K562 (cell line): ENCODE measurements at regions not wholly inside any gene's neighbourhood (a gene's known extent, or its start where the extent isn't known, plus 50 kb on each side); places are given as distances from the start of the nearest gene placed in this dataset.

Source experiments
- ATAC-seq: fragments of 200-7000 bp; cut with Tn5 transposase; 3 replicates; pipeline ENCODE4 v1.9.1; 2020; ENCODE audit warnings: moderate library complexity
- BruUV-seq: library from RNA; stranded (reverse); fragments of 400-500 nt; replicated peaks from 2 replicates; lab custom pipeline; 2021; lab: Mats Ljungman, UMichigan
- CTCF ChIA-PET: fragments of 300-600 bp; formaldehyde crosslinking; extraction: SDS; loops from one replicate; lab custom pipeline; 2021; ENCODE audit warnings: low intra/inter-chr PET ratio; lab: Yijun Ruan, JAX
- POLR2A ChIA-PET: fragments of 300-600, 350-650 bp; sonication (Branson Sonifier 250); formaldehyde crosslinking; extraction: SDS; loops from one replicate; lab custom pipeline; 2021; ENCODE audit warnings: antibody characterized with exemption, inconsistent platforms; lab: Yijun Ruan, JAX
- DNase-seq, 4 experiments: peaks; one replicate each; pipeline versions ENCODE4 v3.0.0 to v3.0.0-alpha.2; 2011 to 2018; ENCODE audit warnings: low spot score in 3 of 4, mixed read lengths in 3 of 4; ENCODE audit errors: extremely low read depth in 1 of 4
- FAIRE-seq: peaks from 2 replicates; lab custom pipeline; 2011; peaks lifted over from hg19 to GRCh38; lab: Jason Lieb, UNC
- H2AFZ ChIP-seq: 2 replicates; pipeline ENCODE4 v1.6.0; 2011; ENCODE audit warnings: low read depth, low read length, control low read depth, inconsistent platforms
- H3K27ac ChIP-seq: fragments of 200-600 bp; 3 replicates; pipeline ENCODE4 v1.8.0; 2011; ENCODE audit warnings: low read depth, mild to moderate bottlenecking, control low read depth, inconsistent platforms, low read length, moderate library complexity, mixed read lengths; ENCODE audit errors: extremely low read depth
- H3K27me3 ChIP-seq, 2 experiments: fragments of 300-600 bp in 1 of 2; 2 replicates in 1 of 2; 3 replicates in 1 of 2; pipeline versions ENCODE4 v1.6.0 to v1.8.0; 2011; ENCODE audit warnings: inconsistent platforms in 2 of 2, low read length in 2 of 2, mild to moderate bottlenecking in 1 of 2, mixed read lengths in 1 of 2, moderate library complexity in 1 of 2; ENCODE audit not compliant: control insufficient read depth in 2 of 2, insufficient read depth in 2 of 2
- H3K36me3 ChIP-seq: fragments of 300-600 bp; 3 replicates; pipeline ENCODE4 v1.8.0; 2011; ENCODE audit warnings: mild to moderate bottlenecking, low read length, inconsistent platforms; ENCODE audit not compliant: control insufficient read depth, insufficient read depth
- H3K4me1 ChIP-seq, 2 experiments: fragments of 200-600 bp in 1 of 2; replicated peaks in 1 of 2; 2 replicates in 1 of 2; 3 replicates in 1 of 2; pipeline versions ENCODE4 v1.5.1 to v1.8.0; 2011; ENCODE audit warnings: inconsistent platforms in 2 of 2, low read length in 2 of 2, mild to moderate bottlenecking in 1 of 2, mixed read lengths in 1 of 2, moderate library complexity in 1 of 2; ENCODE audit not compliant: control insufficient read depth in 2 of 2, insufficient read depth in 2 of 2
- H3K4me2 ChIP-seq: 2 replicates; pipeline ENCODE4 v1.6.1; 2011; ENCODE audit warnings: low read length, control low read depth, inconsistent platforms, mixed read lengths; ENCODE audit not compliant: insufficient read depth
- H3K4me3 ChIP-seq: fragments of 200-600 bp; sonication (generic), shearing (Covaris generic); 2 replicates; pipeline ENCODE4 v1.5.1; 2016; ENCODE audit warnings: control low read depth, inconsistent platforms
- H3K79me2 ChIP-seq: fragments of 200-600 bp; 3 replicates; pipeline ENCODE4 v1.8.0; 2011; ENCODE audit warnings: low read length, inconsistent platforms; ENCODE audit not compliant: control insufficient read depth, insufficient read depth
- H3K9ac ChIP-seq, 2 experiments: 2 replicates each; pipeline versions ENCODE4 v1.6.0 to v1.6.1; 2011; ENCODE audit warnings: low read depth in 2 of 2, low read length in 2 of 2, control low read depth in 1 of 2, inconsistent platforms in 1 of 2, mild to moderate bottlenecking in 1 of 2, mixed read lengths in 1 of 2; ENCODE audit not compliant: insufficient read depth in 1 of 2
- H3K9me1 ChIP-seq: one replicate; pipeline ENCODE4 v1.6.0; 2011; ENCODE audit warnings: inconsistent platforms, mild to moderate bottlenecking, low read length, moderate library complexity; ENCODE audit not compliant: control insufficient read depth, insufficient read depth
- H3K9me3 ChIP-seq: replicated peaks from 2 replicates; pipeline ENCODE4 v1.5.1; 2011; ENCODE audit warnings: low read depth, low read length, inconsistent platforms; ENCODE audit not compliant: control insufficient read depth, insufficient read depth
- H4K20me1 ChIP-seq: replicated peaks from 2 replicates; pipeline ENCODE4 v1.6.1; 2011; ENCODE audit warnings: low read length, inconsistent platforms, mixed read lengths; ENCODE audit not compliant: control insufficient read depth, insufficient read depth
- CBX1 ChIP-seq: sonication (generic); IDR thresholded peaks from 2 replicates; pipeline ENCODE4 v1.6.1; 2016; ENCODE audit warnings: antibody characterized with exemption, low read depth, mild to moderate bottlenecking
- COPS2 ChIP-seq: fragments of 450-650 bp; conservative IDR thresholded peaks from 2 replicates; pipeline ENCODE4 v1.6.1; 2016; ENCODE audit warnings: mild to moderate bottlenecking, moderate library complexity
- FOXJ2 ChIP-seq: fragments of 200-800 bp; sonication (Bioruptor generic); IDR thresholded peaks from 2 replicates; pipeline ENCODE4 v1.6.1; 2016; ENCODE audit warnings: missing genetic modification characterization, missing compliant biosample characterization
- MAFF ChIP-seq: IDR thresholded peaks from 2 replicates; pipeline ENCODE4 v1.6.1; 2012; ENCODE audit warnings: low read length, improper control_type of control experiment
- PHF20 ChIP-seq: fragments of 450-650 bp; IDR thresholded peaks from 2 replicates; pipeline ENCODE4 v1.6.1; 2018; ENCODE audit not compliant: partially characterized antibody
- PRDM10 ChIP-seq: fragments of 450-650 bp; IDR thresholded peaks from 2 replicates; pipeline ENCODE4 v1.6.1; 2018; ENCODE audit not compliant: partially characterized antibody
- RBM39 ChIP-seq: fragments of 200-400 bp; formaldehyde crosslinking; optimal IDR thresholded peaks from 2 replicates; pipeline ENCODE3; 2018; ENCODE audit warnings: low read depth, low read length
- SRSF1 ChIP-seq: fragments of 200-400 bp; formaldehyde crosslinking; IDR thresholded peaks from 2 replicates; pipeline ENCODE4 v1.6.1; 2017; ENCODE audit warnings: mild to moderate bottlenecking, low read depth, low read length, moderate library complexity
- TAF7 ChIP-seq: fragments of 450-650 bp; IDR thresholded peaks from 2 replicates; pipeline ENCODE4 v1.6.1; 2016; ENCODE audit warnings: missing genetic modification characterization, missing compliant biosample characterization
- TEAD2 ChIP-seq: fragments of 450-650 bp; IDR thresholded peaks from 2 replicates; pipeline ENCODE4 v1.6.1; 2016; ENCODE audit warnings: missing genetic modification characterization, control low read depth, missing compliant biosample characterization
- TRIM28 ChIP-seq: fragments of 450-650 bp; IDR thresholded peaks from 2 replicates; pipeline ENCODE4 v1.6.1; 2017
- ZBTB12 ChIP-seq: fragments of 250-450 bp; sonication (Bioruptor Pico); IDR thresholded peaks from 2 replicates; pipeline ENCODE4 v1.4.0; 2020
- ZNF140 ChIP-seq: fragments of 250-450 bp; sonication (Bioruptor Pico); IDR thresholded peaks from 2 replicates; pipeline ENCODE4 v1.8.0; 2021; ENCODE audit warnings: moderate library complexity, mild to moderate bottlenecking, inconsistent platforms
- ZNF174 ChIP-seq: fragments of 250-450 bp; sonication (Bioruptor Pico); IDR thresholded peaks from 2 replicates; pipeline ENCODE4 v1.4.0; 2020; ENCODE audit warnings: mild to moderate bottlenecking
- WGBS: fragments of 100-300 bp; shearing (Covaris generic); methylation state at CpG from one replicate; pipeline ENCODE4 v1.1.6; 2016; ENCODE audit warnings: low coverage, mixed read lengths; ENCODE audit not compliant: insufficient coverage; ENCODE audit errors: missing lambda C conversion rate; 5-methylcytosine and 5-hydroxymethylcytosine counted together
- in situ Hi-C: fragments of 300-500 bp; cut with MboI; formaldehyde crosslinking; loops from 4 replicates; pipeline ENCODE4 v1.15.0; 2018; ENCODE audit warnings: inconsistent platforms, mixed read lengths
- intact Hi-C: fragments of 100-400 bp; cut with micrococcal nuclease; formaldehyde crosslinking; loops from 2 replicates; pipeline ENCODE4 v1.14.2; 2022

DNA sequence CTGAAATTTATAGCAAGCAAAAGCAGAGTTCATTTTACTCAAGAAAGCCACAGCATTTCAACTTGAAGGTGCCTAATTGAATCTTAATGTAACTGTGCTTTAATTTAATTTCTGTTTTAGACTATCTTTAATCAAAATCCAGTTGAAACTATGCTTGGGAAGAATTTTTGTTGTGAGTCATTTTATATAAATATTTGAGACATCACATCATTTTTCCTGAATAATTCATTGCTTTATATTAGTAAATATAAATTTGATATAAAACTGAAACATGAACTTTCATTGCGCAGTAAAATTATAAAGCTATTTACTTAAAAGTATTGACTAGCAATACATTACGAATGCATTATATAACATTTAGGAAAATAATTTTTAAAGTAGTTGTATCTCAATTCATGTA is 1937.1 kb upstream of the CDH9 start:
- no peak for DNase-seq
- Histone ChIP-seq H3K9ac (no peak overlapping the region), H3K4me3 (no peak overlapping the region), H3K9me1 (no peaks in the 10 kb centered on the region), H3K4me1 (no peaks in the 10 kb centered on the region), H4K20me1 (no peaks in the 10 kb centered on the region), H3K36me3 (no peaks in the 10 kb centered on the region), H3K4me2 (no peak overlapping the region), H2AFZ (no peak overlapping the region), H3K27me3 (no peaks in the 10 kb centered on the region), H3K27ac (no peak overlapping the region), H3K9me3 (no peaks in the 10 kb centered on the region), H3K79me2 (no peaks in the 10 kb centered on the region)
- 69% methylated on average over 2 of the region's 2 CpGs for WGBS
- intact Hi-C loops (no loop called here), in situ Hi-C loops (no loop called here)
- ATAC-seq = no peak
- ChIA-PET POLR2A (no interaction called here), CTCF (no interaction called here)
- BruUV-seq = no TSS peak
- TF ChIP-seq ZBTB12 (CRISPR knock-in tag) = no peak
- no peak for TF ChIP-seq COPS2
- no peak for TF ChIP-seq RBM39
- TF ChIP-seq PRDM10 = no peak
- TF ChIP-seq PHF20 = no peak
- no peak for TF ChIP-seq ZNF140 (CRISPR knock-in tag)
- TF ChIP-seq TEAD2 (tag) = no peak
- no peak for TF ChIP-seq TRIM28
- TF ChIP-seq TAF7 (tag) = no peak
- no peak for TF ChIP-seq CBX1
- no peak for TF ChIP-seq SRSF1
- no peak for TF ChIP-seq FOXJ2 (tag)
- TF ChIP-seq ZNF174 (CRISPR knock-in tag) = no peak
- no peak for TF ChIP-seq MAFF
- FAIRE-seq = no peak
